ENCODE measurements at regions not wholly inside any gene's neighbourhood (a gene's known extent, or its start where the extent isn't known, plus 50 kb on each side); places are given as distances from the start of the nearest gene placed in this dataset.

- TF ChIP-seq CTCF (IDR thresholded peaks at IDR 0.05) (no peak), ZFX (IDR thresholded peaks at IDR 0.05; ENCODE audit: borderline replicate concordance) (no peak)
Observed at GRCh38 chr1:67601539-67601938, 83.5 kb upstream of the GADD45A start.
